Loucy (cell line): ENCODE measurements at regions not wholly inside any gene's neighbourhood (a gene's known extent, or its start where the extent isn't known, plus 50 kb on each side); places are given as distances from the start of the nearest gene placed in this dataset.

Experiments used
- H2AFZ ChIP-seq: fragments of 200-600 bp; sonication (generic); 2 replicates; pipeline ENCODE4 v1.6.0; 2016; ENCODE audit warnings: antibody characterized with exemption, mild to moderate bottlenecking, low read length, moderate library complexity
- H3F3A ChIP-seq: fragments of 200-600 bp; 2 replicates; pipeline ENCODE4 v1.6.0; 2016; ENCODE audit warnings: antibody characterized with exemption, low read depth, mild to moderate bottlenecking
- H3K27me3 ChIP-seq: fragments of 200-600 bp; sonication (generic); 2 replicates; pipeline ENCODE4 v1.6.1; 2014; ENCODE audit warnings: low read length, mild to moderate bottlenecking; ENCODE audit not compliant: insufficient read depth, poor library complexity, severe bottlenecking
- H3K36me3 ChIP-seq: fragments of 200-600 bp; sonication (generic); 2 replicates; pipeline ENCODE4 v1.6.1; 2016; ENCODE audit warnings: low read length; ENCODE audit not compliant: insufficient read depth
- H3K4me1 ChIP-seq: fragments of 200-600 bp; sonication (generic); 2 replicates; pipeline ENCODE4 v1.5.1; 2014; ENCODE audit warnings: low read length, mild to moderate bottlenecking; ENCODE audit not compliant: insufficient read depth, poor library complexity, severe bottlenecking
- H3K4me2 ChIP-seq: fragments of 200-600 bp; sonication (generic); 2 replicates; pipeline ENCODE4 v1.6.0; 2014; ENCODE audit warnings: antibody characterized with exemption, low read length, low read depth, mild to moderate bottlenecking; ENCODE audit not compliant: poor library complexity, severe bottlenecking
- H3K4me3 ChIP-seq: fragments of 200-600 bp; sonication (generic); 2 replicates; pipeline ENCODE4 v1.5.1; 2014; ENCODE audit warnings: low read length, mild to moderate bottlenecking, mixed read lengths; ENCODE audit not compliant: poor library complexity, severe bottlenecking
- H3K79me2 ChIP-seq: fragments of 200-600 bp; sonication (generic); 2 replicates; pipeline ENCODE4 v1.6.1; 2014; ENCODE audit warnings: low read length; ENCODE audit not compliant: insufficient read depth
- H3K9ac ChIP-seq: fragments of 200-600 bp; sonication (generic); 2 replicates; pipeline ENCODE4 v1.6.0; 2014; ENCODE audit warnings: mild to moderate bottlenecking, low read depth, low read length, moderate library complexity; ENCODE audit not compliant: poor library complexity, severe bottlenecking
- H3K9me2 ChIP-seq: fragments of 200-600 bp; sonication (generic); replicated peaks from 2 replicates; pipeline ENCODE4 v1.6.1; 2016; ENCODE audit warnings: low read depth, low read length, mixed read lengths
- H3K9me3 ChIP-seq: fragments of 200-600 bp; sonication (generic); 2 replicates; pipeline ENCODE4 v1.6.1; 2014; ENCODE audit warnings: mild to moderate bottlenecking, antibody characterized with exemption, low read length, low read depth; ENCODE audit not compliant: insufficient read depth
- H4K20me1 ChIP-seq: fragments of 200-600 bp; sonication (generic); 2 replicates; pipeline ENCODE4 v1.6.0; 2014; ENCODE audit warnings: antibody characterized with exemption, low read length, mild to moderate bottlenecking; ENCODE audit not compliant: insufficient read depth, poor library complexity, severe bottlenecking
- CTCF ChIP-seq: fragments of 200-600 bp; sonication (generic); conservative IDR thresholded peaks from 2 replicates; pipeline ENCODE4 v1.5.1; 2014; ENCODE audit warnings: mild to moderate bottlenecking, antibody characterized with exemption, low read length
- EZH2phosphoT487 ChIP-seq: fragments of 200-600 bp; IDR thresholded peaks from 2 replicates; pipeline ENCODE4 v1.6.1; 2018; ENCODE audit warnings: antibody characterized with exemption, mild to moderate bottlenecking, moderate library complexity, borderline replicate concordance

- TF ChIP-seq EZH2phosphoT487, result no peak
- no peak for TF ChIP-seq CTCF
- Histone ChIP-seq H3K9me3 (peaks cover 8% of the 10 kb centered on the region), H3K4me3 (no peak overlapping the region), H3K4me2 (no peak overlapping the region), H2AFZ (no peak overlapping the region), H4K20me1 (no peaks in the 10 kb centered on the region), H3K9me2 (no peaks in the 10 kb centered on the region), H3K4me1 (no peaks in the 10 kb centered on the region), H3K9ac (no peak overlapping the region), H3F3A (no peaks in the 10 kb centered on the region), H3K79me2 (no peaks in the 10 kb centered on the region), H3K27me3 (no peaks in the 10 kb centered on the region), H3K36me3 (no peaks in the 10 kb centered on the region)
These were observed 114.3 kb downstream of the LYZL1 start for GRCh38 chr10:29403208-29403607.

- H4K20me1 ChIP-seq, result peaks cover 11% of the 10 kb centered on the region
- 0 out of 2 replicates have a peak, but pooled peaks cover 2% of the 10 kb centered on the region for H3K9me3 ChIP-seq
- H3K9me2 ChIP-seq, result no peaks in the 10 kb centered on the region
- no peak overlapping the region for H2AFZ ChIP-seq
- no peak overlapping the region for H3K4me2 ChIP-seq
- no peak overlapping the region for H3K4me3 ChIP-seq
- peaks cover 28% of the 10 kb centered on the region for H3K79me2 ChIP-seq
- H3K4me1 ChIP-seq, result peaks cover 18% of the 10 kb centered on the region
- H3K27me3 ChIP-seq, result no peaks in the 10 kb centered on the region
- H3F3A ChIP-seq, result no peaks in the 10 kb centered on the region
- H3K9ac ChIP-seq, result no peak overlapping the region
- H3K36me3 ChIP-seq, result no peaks in the 10 kb centered on the region
- no peak for TF ChIP-seq CTCF
- TF ChIP-seq EZH2phosphoT487, result no peak
These were observed 118.5 kb downstream of the LYZL1 start for GRCh38 chr10:29407280-29407858.
